Left lung (tissue), 4 donors: ENCODE measurements at regions not wholly inside any gene's neighbourhood (a gene's known extent, or its start where the extent isn't known, plus 50 kb on each side); places are given as distances from the start of the nearest gene placed in this dataset.

Source experiments
- ATAC-seq: fragments of 200-7000 bp; cut with Tn5 transposase; one replicate; pipeline ENCODE4 v1.9.1; 2020; ENCODE audit warnings: moderate library complexity
- DNase-seq, 4 donors: peaks; one replicate each; pipeline ENCODE4 v3.0.0-alpha.2; 2013 to 2020
- H3K27ac ChIP-seq, 2 donors: fragments of 200-600 bp; sonication (generic) in 1 of 2; one replicate each; pipeline versions ENCODE4 v1.5.0 to v1.8.0; 2020 to 2021
- H3K27me3 ChIP-seq, 2 donors: fragments of 200-600 bp; sonication (generic) in 1 of 2; one replicate each; pipeline versions ENCODE4 v1.5.0 to v1.8.0; 2020 to 2021
- H3K36me3 ChIP-seq, 2 donors: fragments of 200-600 bp; sonication (generic) in 1 of 2; one replicate each; pipeline versions ENCODE4 v1.5.0 to v1.8.0; 2020 to 2021
- H3K4me1 ChIP-seq, 2 donors: fragments of 200-600 bp; one replicate each; pipeline ENCODE4 v1.8.0; 2021
- H3K4me3 ChIP-seq, 2 donors: fragments of 200-600 bp; sonication (generic) in 1 of 2; one replicate each; pipeline versions ENCODE4 v1.5.0 to v1.8.0; 2020 to 2021; ENCODE audit warnings: mild to moderate bottlenecking in 1 of 2
- H3K9me3 ChIP-seq, 2 donors: fragments of 200-600 bp; sonication (generic) in 1 of 2; one replicate each; pipeline versions ENCODE4 v1.5.0 to v1.8.0; 2020 to 2021
- intact Hi-C, 2 donors: fragments of 100-400 bp; cut with DNase I; formaldehyde crosslinking; loops; one replicate each; pipeline versions ENCODE4 v1.11.2 to v1.14.2; 2022
- TF ChIP-seq, protein P1 (sequence below), 2 donors: fragments of 200-600 bp; sonication (generic) in 1 of 2; IDR thresholded peaks; one replicate each; pipeline versions ENCODE4 v1.5.0 to v1.8.0; 2021; ENCODE audit warnings: antibody characterized with exemption in 2 of 2
- donor health status: DM: no; HTN: yes; CAD: no.
- donor health status: DM: no; HTN: no; CAD: no.

- no peak for ATAC-seq
- H3K4me3 ChIP-seq = no peak overlapping the region
- no peaks in the 10 kb centered on the region for H3K9me3 ChIP-seq
- H3K27ac ChIP-seq = no peak overlapping the region
- TF ChIP-seq, protein P1, sequence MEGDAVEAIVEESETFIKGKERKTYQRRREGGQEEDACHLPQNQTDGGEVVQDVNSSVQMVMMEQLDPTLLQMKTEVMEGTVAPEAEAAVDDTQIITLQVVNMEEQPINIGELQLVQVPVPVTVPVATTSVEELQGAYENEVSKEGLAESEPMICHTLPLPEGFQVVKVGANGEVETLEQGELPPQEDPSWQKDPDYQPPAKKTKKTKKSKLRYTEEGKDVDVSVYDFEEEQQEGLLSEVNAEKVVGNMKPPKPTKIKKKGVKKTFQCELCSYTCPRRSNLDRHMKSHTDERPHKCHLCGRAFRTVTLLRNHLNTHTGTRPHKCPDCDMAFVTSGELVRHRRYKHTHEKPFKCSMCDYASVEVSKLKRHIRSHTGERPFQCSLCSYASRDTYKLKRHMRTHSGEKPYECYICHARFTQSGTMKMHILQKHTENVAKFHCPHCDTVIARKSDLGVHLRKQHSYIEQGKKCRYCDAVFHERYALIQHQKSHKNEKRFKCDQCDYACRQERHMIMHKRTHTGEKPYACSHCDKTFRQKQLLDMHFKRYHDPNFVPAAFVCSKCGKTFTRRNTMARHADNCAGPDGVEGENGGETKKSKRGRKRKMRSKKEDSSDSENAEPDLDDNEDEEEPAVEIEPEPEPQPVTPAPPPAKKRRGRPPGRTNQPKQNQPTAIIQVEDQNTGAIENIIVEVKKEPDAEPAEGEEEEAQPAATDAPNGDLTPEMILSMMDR (IDR thresholded peaks at IDR 0.05) = no peak
- no peaks in the 10 kb centered on the region for H3K4me1 ChIP-seq
- intact Hi-C loops = no loop called here
- DNase-seq = no peak
- H3K27me3 ChIP-seq = no peaks in the 10 kb centered on the region
- H3K36me3 ChIP-seq = no peaks in the 10 kb centered on the region
These were observed 102.8 kb downstream of the TRIML1 start for GRCh38 chr4:188242041-188242440.

GRCh38 chr4:188245651-188246050 lies 106.4 kb downstream of the TRIML1 start:
- Histone ChIP-seq H3K4me1 (no peaks in the 10 kb centered on the region), H3K27ac (no peak overlapping the region), H3K27me3 (no peaks in the 10 kb centered on the region), H3K9me3 (no peaks in the 10 kb centered on the region), H3K4me3 (no peak overlapping the region), H3K36me3 (no peaks in the 10 kb centered on the region)
- ATAC-seq = no peak
- intact Hi-C loops = no loop called here
- TF ChIP-seq, protein P1 (IDR thresholded peaks at IDR 0.05) = no peak
- DNase-seq = no peak

DNA sequence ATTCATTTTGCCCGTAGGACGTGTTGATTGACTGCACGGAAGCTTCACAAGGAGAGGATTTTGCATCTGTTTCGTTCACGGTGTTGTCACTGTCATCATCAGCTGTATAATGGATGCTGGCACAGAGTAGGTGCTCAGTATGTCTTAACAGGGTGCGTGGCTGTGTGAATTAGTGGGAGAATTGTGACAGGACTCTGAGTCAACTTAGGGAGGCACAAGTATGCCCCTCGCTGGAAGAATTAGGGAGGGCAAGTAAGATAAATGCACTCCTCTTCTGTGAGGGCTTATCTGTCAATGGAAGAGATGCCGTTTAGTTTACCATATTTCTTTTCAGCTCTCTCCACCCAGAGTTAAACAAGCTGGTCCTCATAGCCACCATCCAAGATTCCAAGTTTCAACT lies 107.2 kb downstream of the TRIML1 start:
- no peaks in the 10 kb centered on the region for H3K36me3 ChIP-seq
- H3K27ac ChIP-seq = no peak overlapping the region
- TF ChIP-seq, protein P1 (IDR thresholded peaks at IDR 0.05) = no peak
- H3K9me3 ChIP-seq = no peaks in the 10 kb centered on the region
- DNase-seq = no peak
- ATAC-seq = no peak
- intact Hi-C loops = no loop called here
- no peak overlapping the region for H3K4me3 ChIP-seq
- H3K27me3 ChIP-seq = no peaks in the 10 kb centered on the region
- no peaks in the 10 kb centered on the region for H3K4me1 ChIP-seq

DNA sequence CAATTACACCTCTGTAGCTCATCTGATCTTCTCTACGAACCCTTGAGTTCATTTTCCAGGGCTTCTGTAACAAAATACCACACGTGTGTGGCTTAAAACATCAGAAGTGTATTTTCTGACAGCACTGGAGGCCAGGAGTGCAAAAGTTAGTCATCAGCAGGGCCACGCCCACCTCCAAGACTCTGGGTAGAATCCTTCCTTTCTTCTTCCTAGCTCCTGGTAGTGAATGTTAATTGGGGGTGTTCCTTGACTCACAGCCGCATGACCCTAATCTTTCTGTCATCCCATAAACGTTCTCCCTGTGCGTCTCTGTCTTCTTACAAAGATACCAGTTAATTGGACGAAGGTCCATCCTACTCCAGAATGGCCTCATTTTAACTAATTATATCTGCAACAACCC lies 115.0 kb downstream of the TRIML1 start:
- H3K4me1 ChIP-seq = no peaks in the 10 kb centered on the region
- TF ChIP-seq, protein P1 (IDR thresholded peaks at IDR 0.05) = no peak
- intact Hi-C loops = no loop called here

GRCh38 chr4:188262464-188262863 lies 123.2 kb downstream of the TRIML1 start:
- Histone ChIP-seq H3K4me1 (no peaks in the 10 kb centered on the region), H3K9me3 (no peaks in the 10 kb centered on the region), H3K36me3 (no peaks in the 10 kb centered on the region), H3K27ac (no peak overlapping the region), H3K27me3 (no peaks in the 10 kb centered on the region), H3K4me3 (no peak overlapping the region)
- ATAC-seq (no peak), DNase-seq (no peak)
- TF ChIP-seq, protein P1 (IDR thresholded peaks at IDR 0.05) = no peak
- intact Hi-C loops = no loop called here

More for the DNA sequence above, 115.0 kb downstream of the TRIML1 start:
- no peaks in the 10 kb centered on the region for H3K36me3 ChIP-seq
- H3K27ac ChIP-seq = no peak overlapping the region
- no peaks in the 10 kb centered on the region for H3K9me3 ChIP-seq
- H3K4me3 ChIP-seq = no peak overlapping the region
- no peak for ATAC-seq
- no peak for DNase-seq
- H3K27me3 ChIP-seq = no peaks in the 10 kb centered on the region
